Caco-2 (cell line): ENCODE measurements at regions not wholly inside any gene's neighbourhood (a gene's known extent, or its start where the extent isn't known, plus 50 kb on each side); places are given as distances from the start of the nearest gene placed in this dataset.

Experiments used
- BruUV-seq: library from RNA; stranded (reverse); fragments of 400-500 nt; replicated peaks from 2 replicates; lab custom pipeline; 2021; lab: Mats Ljungman, UMichigan
- CTCF ChIA-PET: fragments of 300-600 bp; sonication (Branson Sonifier 250); formaldehyde crosslinking; loops from one replicate; lab custom pipeline; 2022; ENCODE audit warnings: antibody characterized with exemption; lab: Charles Lee
- POLR2A ChIA-PET: fragments of 300-600 bp; sonication (Branson Sonifier 250); formaldehyde crosslinking; loops from one replicate; lab custom pipeline; 2022; ENCODE audit warnings: antibody characterized with exemption; lab: Charles Lee
- DNase-seq, 2 experiments: peaks; one replicate each; pipeline versions ENCODE4 v3.0.0 to v3.0.0-alpha.2; 2020 to 2022
- H3K27me3 ChIP-seq: replicated peaks from 2 replicates; pipeline ENCODE4 v1.6.0; 2011; ENCODE audit warnings: low read length; ENCODE audit not compliant: control insufficient read depth, insufficient read depth
- H3K36me3 ChIP-seq: 2 replicates; pipeline ENCODE4 v1.5.1; 2011; ENCODE audit warnings: low read length; ENCODE audit not compliant: control insufficient read depth, insufficient read depth
- H3K4me1 ChIP-seq: fragments of 250-450 bp; sonication (Bioruptor Pico); 2 replicates; pipeline ENCODE4 v1.5.1; 2020; ENCODE audit warnings: mild to moderate bottlenecking
- H3K4me3 ChIP-seq: 2 replicates; pipeline ENCODE4 v1.5.1; 2011; ENCODE audit warnings: low read depth, mild to moderate bottlenecking, control low read depth, low read length
- H3K9me3 ChIP-seq: fragments of 250-450 bp; sonication (Bioruptor Pico); 2 replicates; pipeline ENCODE4 v1.5.1; 2020; ENCODE audit warnings: mild to moderate bottlenecking, moderate library complexity
- H3K27ac Mint-ChIP-seq: one replicate; pipeline ENCODE4 v1.8.0; 2022; ENCODE audit warnings: mixed read lengths; ENCODE audit not compliant: unreplicated experiment
- H3K27me3 Mint-ChIP-seq: one replicate; pipeline ENCODE4 v1.8.0; 2022; ENCODE audit warnings: mixed read lengths; ENCODE audit not compliant: insufficient read depth, unreplicated experiment
- H3K36me3 Mint-ChIP-seq: one replicate; pipeline ENCODE4 v1.8.0; 2022; ENCODE audit warnings: mild to moderate bottlenecking, mixed read lengths; ENCODE audit not compliant: insufficient read depth, unreplicated experiment
- H3K4me1 Mint-ChIP-seq: one replicate; pipeline ENCODE4 v1.8.0; 2022; ENCODE audit warnings: low read depth, mixed read lengths; ENCODE audit not compliant: unreplicated experiment
- H3K4me3 Mint-ChIP-seq: one replicate; pipeline ENCODE4 v1.8.0; 2022; ENCODE audit warnings: mild to moderate bottlenecking, moderate library complexity, mixed read lengths; ENCODE audit not compliant: unreplicated experiment
- H3K9me3 Mint-ChIP-seq: one replicate; pipeline ENCODE4 v1.8.0; 2022; ENCODE audit warnings: mixed read lengths; ENCODE audit not compliant: unreplicated experiment
- intact Hi-C: fragments of 100-400 bp; cut with micrococcal nuclease; formaldehyde crosslinking; loops from one replicate; pipeline ENCODE4 v1.10.0; 2022; ENCODE audit not compliant: unreplicated experiment
- TF ChIP-seq, protein P1 (sequence below), 2 experiments: fragments of 200-600 bp in 1 of 2; IDR thresholded peaks; 1 replicate in 1 of 2; 2 replicates in 1 of 2; pipeline versions ENCODE4 v1.5.1 to v1.8.0; 2011 to 2022; ENCODE audit warnings: antibody characterized with exemption in 1 of 2, control low read depth in 1 of 2, inconsistent platforms in 1 of 2, low read depth in 1 of 2, low read length in 1 of 2, mild to moderate bottlenecking in 1 of 2, moderate library complexity in 1 of 2; ENCODE audit not compliant: insufficient read depth in 1 of 2, severe bottlenecking in 1 of 2, unreplicated experiment in 1 of 2

DNA sequence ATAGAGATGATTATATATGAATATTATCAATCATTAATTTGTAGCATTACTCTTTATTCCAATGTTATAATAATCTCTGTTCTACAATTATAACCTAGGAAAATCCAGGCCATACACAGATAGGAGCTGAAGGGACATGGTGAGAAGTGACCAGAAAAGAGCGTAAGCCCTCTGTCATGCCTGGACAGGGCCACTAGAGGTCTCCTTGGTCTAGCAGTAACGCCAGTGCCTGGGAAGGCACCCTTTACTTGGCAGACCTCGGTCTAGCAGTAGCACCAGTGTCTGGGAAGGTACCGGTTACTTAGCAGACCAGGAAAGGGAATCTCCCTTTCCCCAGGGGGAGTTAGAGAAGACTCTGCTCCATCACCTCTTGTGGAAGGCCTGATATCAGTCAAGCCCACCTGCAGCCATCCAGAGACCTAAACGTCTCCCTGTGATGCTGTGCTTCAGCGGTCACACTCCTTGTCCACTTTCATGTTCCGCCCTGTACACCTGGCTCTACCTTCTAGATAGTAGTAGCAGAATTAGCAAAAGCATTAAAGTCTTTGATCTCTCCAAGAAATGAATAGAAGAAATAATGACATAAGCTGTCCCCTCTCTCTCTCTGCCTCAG, 447.5 kb upstream of the FSIP2 start:
- Mint-ChIP-seq H3K36me3 (no peaks in the 10 kb centered on the region), H3K4me3 (no peak overlapping the region), H3K27me3 (no peaks in the 10 kb centered on the region), H3K4me1 (peaks cover 5% of the 10 kb centered on the region), H3K27ac (no peak overlapping the region), H3K9me3 (peaks cover 28% of the 10 kb centered on the region)
- no peaks in the 10 kb centered on the region for H3K9me3 ChIP-seq
- POLR2A ChIA-PET: interaction anchor here (0.6 kb wide), 1 partner anchor 93 kb away, joined by 3 read pairs; no protein-coding TSS in a partner anchor
- peak; percentile 72 to 79 for DNase-seq
- no peak overlapping the region for H3K4me3 ChIP-seq
- no TSS peak for BruUV-seq
- intact Hi-C loops: loop anchor here (1.0 to 10.0 kb wide), 6 partner anchors 27 to 1168 kb away; no protein-coding TSS in a partner anchor
- CTCF ChIA-PET: interaction anchor here (0.6 kb wide), 1 partner anchor 262 kb away, joined by 5 read pairs; no protein-coding TSS in a partner anchor
- H3K27me3 ChIP-seq: no peaks in the 10 kb centered on the region
- no peaks in the 10 kb centered on the region; the same call in 1 of the 2 replicates for H3K4me1 ChIP-seq
- TF ChIP-seq, protein P1, sequence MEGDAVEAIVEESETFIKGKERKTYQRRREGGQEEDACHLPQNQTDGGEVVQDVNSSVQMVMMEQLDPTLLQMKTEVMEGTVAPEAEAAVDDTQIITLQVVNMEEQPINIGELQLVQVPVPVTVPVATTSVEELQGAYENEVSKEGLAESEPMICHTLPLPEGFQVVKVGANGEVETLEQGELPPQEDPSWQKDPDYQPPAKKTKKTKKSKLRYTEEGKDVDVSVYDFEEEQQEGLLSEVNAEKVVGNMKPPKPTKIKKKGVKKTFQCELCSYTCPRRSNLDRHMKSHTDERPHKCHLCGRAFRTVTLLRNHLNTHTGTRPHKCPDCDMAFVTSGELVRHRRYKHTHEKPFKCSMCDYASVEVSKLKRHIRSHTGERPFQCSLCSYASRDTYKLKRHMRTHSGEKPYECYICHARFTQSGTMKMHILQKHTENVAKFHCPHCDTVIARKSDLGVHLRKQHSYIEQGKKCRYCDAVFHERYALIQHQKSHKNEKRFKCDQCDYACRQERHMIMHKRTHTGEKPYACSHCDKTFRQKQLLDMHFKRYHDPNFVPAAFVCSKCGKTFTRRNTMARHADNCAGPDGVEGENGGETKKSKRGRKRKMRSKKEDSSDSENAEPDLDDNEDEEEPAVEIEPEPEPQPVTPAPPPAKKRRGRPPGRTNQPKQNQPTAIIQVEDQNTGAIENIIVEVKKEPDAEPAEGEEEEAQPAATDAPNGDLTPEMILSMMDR (IDR thresholded peaks at IDR 0.05; ENCODE audit: insufficient read depth in 1 of 2, low read depth in 1 of 2, low read length in 1 of 2, severe bottlenecking in 1 of 2, unreplicated experiment in 1 of 2): peak; percentile 71 to 83
- H3K36me3 ChIP-seq: no peaks in the 10 kb centered on the region

DNA sequence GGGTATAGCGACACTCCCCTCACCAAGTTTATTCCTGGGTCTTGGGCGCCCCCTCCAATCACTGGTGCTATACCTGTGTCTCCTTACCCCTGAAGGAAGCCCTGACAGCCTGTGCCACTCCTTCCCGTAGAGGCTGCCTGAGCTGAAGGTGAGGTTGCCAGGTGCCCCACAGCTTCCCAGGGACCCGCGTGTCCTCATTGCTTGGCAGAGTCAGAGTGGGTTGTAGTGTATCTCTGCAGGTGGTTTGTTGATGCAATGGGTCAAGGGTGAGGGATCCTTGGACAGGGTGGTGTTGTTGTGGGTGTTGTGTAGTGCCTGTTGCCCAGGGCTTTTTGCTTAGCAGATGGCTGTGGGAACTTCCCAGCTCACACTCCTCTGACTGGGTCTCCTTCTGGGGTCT, 438.7 kb upstream of the FSIP2 start:
- no peaks in the 10 kb centered on the region for H3K36me3 ChIP-seq
- no peaks in the 10 kb centered on the region for H3K9me3 ChIP-seq
- Mint-ChIP-seq H3K36me3 (no peaks in the 10 kb centered on the region), H3K27ac (no peak overlapping the region), H3K9me3 (peaks cover 10% of the 10 kb centered on the region), H3K4me3 (no peak overlapping the region), H3K4me1 (no peaks in the 10 kb centered on the region), H3K27me3 (no peaks in the 10 kb centered on the region)
- no peaks in the 10 kb centered on the region for H3K27me3 ChIP-seq
- no peak for DNase-seq
- H3K4me3 ChIP-seq: no peak overlapping the region
- intact Hi-C loops: loop anchor here (10.0 kb wide), 1 partner anchor 225 kb away; no protein-coding TSS in a partner anchor
- TF ChIP-seq, protein P1 (IDR thresholded peaks at IDR 0.05; ENCODE audit: insufficient read depth in 1 of 2, low read depth in 1 of 2, low read length in 1 of 2, severe bottlenecking in 1 of 2, unreplicated experiment in 1 of 2): no peak
- CTCF ChIA-PET: no interaction called here
- no peaks in the 10 kb centered on the region for H3K4me1 ChIP-seq
- POLR2A ChIA-PET: no interaction called here
- BruUV-seq: no TSS peak

DNA sequence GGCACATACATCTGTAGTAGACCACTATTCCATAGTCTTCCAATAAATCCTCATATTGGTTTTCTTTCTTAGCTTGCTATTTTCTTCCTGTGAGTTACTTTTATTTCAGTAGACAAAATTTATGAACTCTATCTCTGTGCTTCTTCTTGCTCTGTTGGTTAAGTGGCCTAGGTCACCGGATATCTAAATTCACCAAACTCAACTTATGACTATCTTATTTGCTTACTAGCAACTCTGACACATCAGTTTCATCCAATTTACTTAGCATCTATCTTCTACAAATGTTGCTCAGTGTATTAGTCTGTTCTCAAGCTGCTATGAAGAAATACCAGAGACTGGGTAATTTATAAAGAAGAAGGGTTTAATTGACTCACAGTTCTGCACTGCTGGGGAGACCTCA, 432.5 kb upstream of the FSIP2 start:
- no TSS peak for BruUV-seq
- no peak for DNase-seq
- Histone ChIP-seq H3K4me3 (no peak overlapping the region), H3K36me3 (no peaks in the 10 kb centered on the region), H3K4me1 (no peaks in the 10 kb centered on the region), H3K27me3 (no peaks in the 10 kb centered on the region), H3K9me3 (no peaks in the 10 kb centered on the region)
- no peak overlapping the region for H3K27ac Mint-ChIP-seq
- TF ChIP-seq, protein P1 (IDR thresholded peaks at IDR 0.05; ENCODE audit: insufficient read depth in 1 of 2, low read depth in 1 of 2, low read length in 1 of 2, severe bottlenecking in 1 of 2, unreplicated experiment in 1 of 2): no peak
- ChIA-PET CTCF (no interaction called here), POLR2A (no interaction called here)
- H3K4me1 Mint-ChIP-seq: no peaks in the 10 kb centered on the region
- H3K4me3 Mint-ChIP-seq: no peak overlapping the region
- intact Hi-C loops: no loop called here
- H3K9me3 Mint-ChIP-seq: peaks cover 8% of the 10 kb centered on the region
- no peaks in the 10 kb centered on the region for H3K36me3 Mint-ChIP-seq
- H3K27me3 Mint-ChIP-seq: no peaks in the 10 kb centered on the region
